Subcutaneous abdominal adipose tissue (tissue), 5 donors: ENCODE measurements at regions not wholly inside any gene's neighbourhood (a gene's known extent, or its start where the extent isn't known, plus 50 kb on each side); places are given as distances from the start of the nearest gene placed in this dataset.

ENCODE experiments used
- H3K27ac ChIP-seq: one replicate; pipeline ENCODE4 v1.7.0; 2013; ENCODE audit warnings: low read depth, mild to moderate bottlenecking, inconsistent platforms, low read length, moderate library complexity
- H3K27me3 ChIP-seq, 5 donors: one replicate each; pipeline ENCODE4 v1.7.0; 2013; ENCODE audit warnings: low read length in 5 of 5, inconsistent platforms in 1 of 5; ENCODE audit not compliant: control insufficient read depth in 5 of 5, insufficient read depth in 4 of 5
- H3K36me3 ChIP-seq, 5 donors: one replicate each; pipeline ENCODE4 v1.7.0; 2013; ENCODE audit warnings: low read length in 5 of 5; ENCODE audit not compliant: control insufficient read depth in 5 of 5, insufficient read depth in 5 of 5
- H3K4me1 ChIP-seq, 5 donors: one replicate each; pipeline ENCODE4 v1.7.0; 2013; ENCODE audit warnings: low read length in 5 of 5, mild to moderate bottlenecking in 3 of 5, moderate library complexity in 1 of 5; ENCODE audit not compliant: control insufficient read depth in 5 of 5, insufficient read depth in 5 of 5
- H3K4me3 ChIP-seq, 5 donors: one replicate each; pipeline ENCODE4 v1.7.0; 2013; ENCODE audit warnings: low read length in 5 of 5, low read depth in 1 of 5
- H3K9ac ChIP-seq, 5 donors: one replicate each; pipeline ENCODE4 v1.7.0; 2013; ENCODE audit warnings: low read length in 5 of 5, mild to moderate bottlenecking in 4 of 5, moderate library complexity in 3 of 5
- H3K9me3 ChIP-seq, 5 donors: one replicate each; pipeline ENCODE4 v1.7.0; 2013; ENCODE audit warnings: low read length in 5 of 5; ENCODE audit not compliant: control insufficient read depth in 5 of 5
- donor health status: healthy.
- donor health status: healthy.
- donor health status: healthy.
- donor health status: healthy.
- donor health status: healthy.

DNA sequence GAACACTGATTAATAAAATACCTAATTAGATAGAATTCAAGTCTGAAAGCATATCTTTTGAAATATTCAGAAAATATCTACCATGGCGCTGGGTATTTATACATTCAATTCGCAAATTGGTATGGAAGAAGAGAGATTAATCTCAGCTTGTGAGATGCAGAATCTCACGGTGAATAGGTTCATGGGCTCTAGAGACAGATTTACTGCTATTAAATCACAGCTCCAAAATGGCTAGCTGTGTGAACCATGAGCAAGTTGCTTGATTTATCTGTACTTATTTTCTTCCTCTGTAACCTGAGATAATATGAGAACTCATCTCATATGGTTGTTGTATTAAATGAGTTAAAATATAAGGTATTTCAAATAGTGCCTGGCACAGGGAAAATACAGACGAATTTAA lies 556.7 kb downstream of the FBXO15 start:
- Histone ChIP-seq H3K4me3 (no peak overlapping the region), H3K27me3 (no peaks in the 10 kb centered on the region), H3K36me3 (no peaks in the 10 kb centered on the region), H3K27ac (no peak overlapping the region), H3K4me1 (no peaks in the 10 kb centered on the region), H3K9me3 (no peaks in the 10 kb centered on the region), H3K9ac (no peak overlapping the region)

DNA sequence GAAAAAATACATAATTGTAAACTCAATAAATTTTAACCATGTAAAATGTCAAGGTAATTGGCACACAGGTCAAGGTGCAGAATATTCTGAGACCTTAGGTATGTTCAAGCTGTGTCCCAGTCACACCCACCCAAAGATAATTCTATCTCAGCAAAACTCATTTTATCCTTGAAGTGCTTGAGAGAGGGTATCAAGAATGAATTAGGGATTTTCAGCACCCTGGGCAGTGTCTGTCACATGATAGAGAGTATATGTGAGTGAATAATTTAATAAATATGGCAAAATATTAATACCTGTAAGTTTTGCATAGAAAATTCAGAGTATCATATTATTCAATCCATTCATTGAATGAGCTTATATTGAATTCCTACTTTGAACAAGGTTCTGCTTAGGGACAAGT lies 567.9 kb downstream of the FBXO15 start:
- Histone ChIP-seq H3K4me1 (no peaks in the 10 kb centered on the region), H3K9me3 (no peaks in the 10 kb centered on the region), H3K4me3 (no peak overlapping the region), H3K9ac (no peak overlapping the region), H3K27me3 (no peaks in the 10 kb centered on the region), H3K27ac (no peak overlapping the region), H3K36me3 (no peaks in the 10 kb centered on the region)

DNA sequence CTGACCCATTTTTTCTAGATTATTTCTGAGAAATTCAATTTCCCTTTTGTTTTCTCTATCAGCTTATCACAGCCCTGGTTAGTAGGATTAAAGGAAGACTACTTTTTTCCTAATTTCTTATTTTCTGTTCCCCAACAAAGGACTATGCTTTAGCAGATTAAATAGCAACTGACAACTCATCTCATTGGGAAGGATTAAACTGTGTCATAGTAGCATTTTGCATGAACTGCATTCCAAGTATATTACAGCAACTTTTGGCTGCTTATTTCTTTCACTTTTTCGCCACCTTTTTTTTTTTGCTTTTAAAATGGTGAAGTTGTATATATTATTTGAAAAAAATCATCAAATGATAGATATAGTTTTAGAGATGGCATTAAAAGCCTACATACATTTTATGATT lies 570.3 kb downstream of the FBXO15 start:
- H3K27me3 ChIP-seq = no peaks in the 10 kb centered on the region
- no peak overlapping the region for H3K4me3 ChIP-seq
- no peak overlapping the region for H3K9ac ChIP-seq
- H3K36me3 ChIP-seq = no peaks in the 10 kb centered on the region
- no peaks in the 10 kb centered on the region for H3K9me3 ChIP-seq
- no peak overlapping the region for H3K27ac ChIP-seq
- no peaks in the 10 kb centered on the region for H3K4me1 ChIP-seq

DNA sequence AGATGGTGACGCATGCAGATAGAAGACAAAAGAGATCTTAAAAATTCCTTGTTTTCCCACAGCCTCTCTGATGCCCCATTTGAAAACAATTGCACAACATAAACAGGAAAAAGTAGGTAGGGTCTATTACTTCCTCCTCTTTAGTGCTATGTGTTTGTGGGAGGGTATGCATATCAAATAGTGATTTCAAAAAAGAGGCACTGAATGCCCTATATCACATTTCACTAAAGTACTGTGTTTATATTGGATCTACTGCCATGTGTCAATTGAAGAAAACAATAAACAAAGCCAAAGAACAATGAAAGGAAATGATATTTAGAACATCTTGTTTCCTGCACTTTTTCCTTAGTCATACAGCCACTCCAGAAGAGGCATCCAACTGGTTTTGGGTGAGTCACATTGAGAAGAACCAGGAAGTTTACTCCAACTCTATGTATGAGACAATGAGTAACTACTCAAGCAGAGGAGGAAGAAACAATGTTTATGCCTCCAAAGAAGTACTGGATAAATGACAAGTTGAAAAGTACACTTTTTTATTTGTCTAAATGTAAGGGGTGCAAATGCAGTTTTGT lies 583.6 kb downstream of the FBXO15 start:
- peaks cover 0 to 4% (median 0%) of the 10 kb centered on the region in 5 donors for H3K4me1 ChIP-seq
- H3K4me3 ChIP-seq = no peak overlapping the region
- no peaks in the 10 kb centered on the region for H3K36me3 ChIP-seq
- peak overlapping the region; percentile 55 for H3K27ac ChIP-seq
- no peaks in the 10 kb centered on the region for H3K27me3 ChIP-seq
- H3K9ac ChIP-seq = no peak overlapping the region
- H3K9me3 ChIP-seq = no peaks in the 10 kb centered on the region

DNA sequence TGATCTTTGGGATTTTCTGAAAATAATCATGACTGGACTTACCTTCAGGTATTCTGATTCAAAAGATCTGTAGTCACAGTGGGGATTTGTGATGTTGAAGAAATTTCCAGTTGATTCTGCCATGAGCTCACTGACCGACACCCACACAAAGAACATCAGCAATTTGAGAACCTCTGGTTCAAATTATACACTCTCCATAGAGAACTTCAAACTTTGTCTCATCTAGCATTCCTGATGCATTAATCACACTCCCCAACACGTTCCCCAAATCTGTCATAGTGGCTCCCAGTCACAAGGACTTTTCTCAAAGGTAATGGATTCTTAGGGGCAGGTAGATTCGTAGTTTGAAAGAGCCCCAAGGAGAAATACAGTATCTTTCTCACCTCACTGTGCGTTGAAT lies 584.3 kb downstream of the FBXO15 start:
- no peak overlapping the region for H3K4me3 ChIP-seq
- H3K27ac ChIP-seq = peak overlapping the region; percentile 55
- no peaks in the 10 kb centered on the region for H3K9me3 ChIP-seq
- H3K9ac ChIP-seq = no peak overlapping the region
- H3K27me3 ChIP-seq = no peaks in the 10 kb centered on the region
- H3K4me1 ChIP-seq = peaks cover 0 to 4% (median 0%) of the 10 kb centered on the region in 5 donors
- H3K36me3 ChIP-seq = no peaks in the 10 kb centered on the region

DNA sequence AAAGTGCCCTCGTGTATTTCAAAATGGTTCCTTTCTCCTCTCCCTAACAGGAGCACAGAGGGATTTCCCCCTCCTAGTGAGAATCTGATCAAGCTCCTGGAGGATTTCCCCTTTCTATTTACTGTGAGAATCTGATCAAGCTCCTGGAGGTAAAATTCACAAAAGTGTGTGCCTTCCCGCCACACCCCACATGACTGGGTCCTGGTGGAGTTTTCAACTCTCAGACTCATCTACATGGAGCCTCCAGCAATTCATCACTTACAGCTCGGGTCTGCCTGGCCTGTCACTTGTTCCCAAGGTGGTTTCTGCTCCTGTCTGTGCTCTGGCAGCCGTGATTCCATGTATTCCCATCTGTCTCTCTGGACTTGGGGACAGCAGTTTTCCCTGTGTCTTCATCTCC lies 590.7 kb downstream of the FBXO15 start:
- no peaks in the 10 kb centered on the region for H3K4me1 ChIP-seq
- H3K27ac ChIP-seq = no peak overlapping the region
- H3K36me3 ChIP-seq = no peaks in the 10 kb centered on the region
- no peaks in the 10 kb centered on the region for H3K27me3 ChIP-seq
- H3K4me3 ChIP-seq = no peak overlapping the region
- peaks cover 0 to 5% (median 0%) of the 10 kb centered on the region in 5 donors for H3K9me3 ChIP-seq
- no peak overlapping the region for H3K9ac ChIP-seq

DNA sequence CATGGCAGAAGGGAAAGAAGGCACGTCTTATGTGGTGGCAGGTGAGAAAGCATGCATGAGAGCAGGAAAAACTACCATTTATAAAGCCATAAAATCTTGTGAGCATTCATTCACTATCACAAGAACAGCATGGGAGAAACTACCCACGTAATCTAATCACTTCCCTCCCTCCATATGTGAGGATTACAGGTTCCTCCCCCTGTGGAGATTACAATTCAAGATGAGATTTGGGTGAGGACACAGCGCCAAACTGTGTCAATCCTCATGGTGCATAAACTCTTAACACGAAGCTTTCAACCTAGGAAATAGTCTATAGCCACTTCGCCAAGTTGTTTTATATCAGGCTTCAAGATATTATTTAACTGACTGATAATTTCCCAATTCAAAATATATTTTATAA lies 595.5 kb downstream of the FBXO15 start:
- Histone ChIP-seq H3K27ac (no peak overlapping the region), H3K9ac (no peak overlapping the region), H3K9me3 (peaks cover 0 to 5% (median 0%) of the 10 kb centered on the region in 5 donors), H3K27me3 (no peaks in the 10 kb centered on the region), H3K4me3 (no peak overlapping the region), H3K36me3 (no peaks in the 10 kb centered on the region), H3K4me1 (peaks cover 0 to 4% (median 0%) of the 10 kb centered on the region in 5 donors)

DNA sequence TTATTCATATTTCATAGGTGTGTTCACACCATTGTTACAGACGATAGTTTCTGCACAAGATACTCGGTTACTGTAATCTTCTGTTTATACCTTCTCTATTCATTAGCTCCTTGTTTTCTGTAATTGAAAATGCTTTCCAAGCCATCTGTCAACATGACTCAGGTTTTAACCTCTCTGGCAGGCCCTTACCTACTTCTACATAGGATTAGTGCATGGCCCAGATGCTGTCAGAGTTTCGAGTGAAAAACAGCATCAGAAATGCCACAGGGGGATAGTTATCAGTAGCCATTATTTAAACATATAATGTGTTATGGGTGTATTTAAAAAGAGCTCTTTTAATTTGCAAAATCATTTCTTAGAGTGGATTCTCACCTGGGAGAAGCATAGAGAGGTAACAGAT lies 596.4 kb downstream of the FBXO15 start:
- Histone ChIP-seq H3K36me3 (no peaks in the 10 kb centered on the region), H3K4me1 (peaks cover 0 to 4% (median 0%) of the 10 kb centered on the region in 5 donors), H3K9ac (no peak overlapping the region), H3K27me3 (no peaks in the 10 kb centered on the region), H3K9me3 (peaks cover 0 to 5% (median 0%) of the 10 kb centered on the region in 5 donors), H3K27ac (no peak overlapping the region), H3K4me3 (no peak overlapping the region)

DNA sequence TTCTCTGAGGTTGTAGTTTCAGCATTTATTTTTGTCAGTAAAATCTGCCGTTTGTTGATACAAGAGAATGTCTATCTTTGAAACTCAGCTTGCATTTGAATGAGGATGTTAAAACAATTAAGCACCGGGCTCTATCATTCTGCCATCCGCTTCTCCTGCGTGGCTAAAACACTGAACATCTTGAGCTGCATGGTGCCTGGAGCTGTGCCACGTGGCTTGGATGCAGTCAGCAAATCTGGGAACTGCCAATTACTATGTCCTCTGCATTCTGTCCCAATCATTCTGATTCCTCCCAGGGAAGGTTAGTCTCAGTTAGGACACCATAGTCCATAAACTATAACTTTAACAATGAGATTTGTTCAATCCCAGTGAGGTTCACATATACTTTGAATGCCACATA lies 598.4 kb downstream of the FBXO15 start:
- Histone ChIP-seq H3K27me3 (no peaks in the 10 kb centered on the region), H3K4me3 (no peak overlapping the region), H3K9me3 (no peaks in the 10 kb centered on the region), H3K27ac (no peak overlapping the region), H3K36me3 (no peaks in the 10 kb centered on the region), H3K4me1 (peaks cover 0 to 4% (median 0%) of the 10 kb centered on the region in 5 donors), H3K9ac (no peak overlapping the region)

DNA sequence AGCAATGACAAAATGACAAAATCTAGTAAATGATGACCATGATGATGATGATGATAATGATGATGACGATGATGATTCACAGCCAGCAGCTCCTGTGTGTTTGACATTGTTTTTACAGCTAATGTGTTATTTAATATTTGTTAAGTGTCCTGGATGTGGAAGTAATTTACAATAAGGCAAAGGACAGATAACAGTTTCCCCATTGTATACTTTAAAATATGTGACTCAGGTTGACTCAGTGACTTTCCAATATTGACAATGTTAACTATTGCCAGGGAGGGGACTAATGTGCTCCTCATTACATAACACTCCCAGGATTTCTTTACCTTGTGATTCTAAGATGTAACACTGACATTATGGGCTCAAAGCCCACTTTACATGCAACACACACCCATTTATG lies 602.2 kb downstream of the FBXO15 start:
- no peaks in the 10 kb centered on the region for H3K27me3 ChIP-seq
- no peaks in the 10 kb centered on the region for H3K36me3 ChIP-seq
- peaks cover 0 to 4% (median 0%) of the 10 kb centered on the region in 5 donors for H3K4me1 ChIP-seq
- H3K27ac ChIP-seq = no peak overlapping the region
- no peaks in the 10 kb centered on the region for H3K9me3 ChIP-seq
- no peak overlapping the region for H3K9ac ChIP-seq
- H3K4me3 ChIP-seq = no peak overlapping the region

DNA sequence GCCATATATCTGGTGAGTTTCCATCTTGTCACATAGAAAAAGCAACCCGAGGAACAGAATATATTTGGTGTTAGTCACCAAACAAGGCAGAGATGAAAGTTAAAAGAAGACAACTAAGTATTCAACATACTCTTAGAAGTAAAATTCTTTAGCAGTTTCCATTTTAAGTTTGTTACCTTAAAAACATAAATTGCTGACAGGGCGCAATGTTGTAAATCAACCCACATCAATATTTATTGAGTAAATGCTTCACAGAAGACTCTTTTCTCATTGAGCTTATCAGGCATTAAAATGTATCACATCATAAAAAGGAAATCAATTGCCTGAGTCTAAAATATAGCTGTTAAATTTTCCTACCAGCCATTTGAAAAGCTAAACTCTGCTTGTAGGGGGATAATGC lies 603.0 kb downstream of the FBXO15 start:
- H3K9ac ChIP-seq = no peak overlapping the region
- no peak overlapping the region for H3K4me3 ChIP-seq
- H3K4me1 ChIP-seq = peaks cover 0 to 4% (median 0%) of the 10 kb centered on the region in 5 donors
- no peaks in the 10 kb centered on the region for H3K9me3 ChIP-seq
- no peaks in the 10 kb centered on the region for H3K27me3 ChIP-seq
- H3K27ac ChIP-seq = no peak overlapping the region
- no peaks in the 10 kb centered on the region for H3K36me3 ChIP-seq
